Stimulated activated CD8-positive, alpha-beta memory T cell treated with anti-CD3 and anti-CD28 coated beads, Interleukin-2, amount 100 ng/mL, for 48 hours (primary cell): ENCODE measurements at regions not wholly inside any gene's neighbourhood (a gene's known extent, or its start where the extent isn't known, plus 50 kb on each side); places are given as distances from the start of the nearest gene placed in this dataset.
"Not testable (repeated sequence)": the region's sequence is repeated elsewhere in the genome, so short reads cannot be mapped to it uniquely, and the experiment has no call there.

Source experiments
- DNase-seq, 2 donors: peaks; one replicate each; pipeline ENCODE4 v3.0.0-alpha.2; 2020; ENCODE audit warnings: low read depth in 2 of 2

- DNase-seq = no peak
Observed at GRCh38 chr2:207216457-207216856, 50.7 kb upstream of the KLF7 start.

- no peak for DNase-seq
Observed at GRCh38 chr2:207217442-207217841, 51.7 kb upstream of the KLF7 start.

- no peak for DNase-seq
Observed at GRCh38 chr2:207219081-207219630, 53.4 kb upstream of the KLF7 start.

- no peak for DNase-seq
Observed at GRCh38 chr2:207219676-207220501, 54.1 kb upstream of the KLF7 start.

- DNase-seq = no peak
Observed at GRCh38 chr2:207221731-207222130, 56.0 kb upstream of the KLF7 start.

- DNase-seq = no peak
Observed at GRCh38 chr2:207223051-207223450, 57.3 kb upstream of the KLF7 start.

GRCh38 chr2:207224381-207224780 lies 58.6 kb upstream of the KLF7 start:
- DNase-seq = no peak

- peak in 1 of 2 donors; percentile 60 for DNase-seq
Observed at GRCh38 chr2:207224791-207225482, 59.2 kb upstream of the KLF7 start.

- DNase-seq = no peak
Observed at GRCh38 chr2:207225773-207226172, 60.0 kb upstream of the KLF7 start.

GRCh38 chr2:207226243-207226642 lies 60.5 kb upstream of the KLF7 start:
- DNase-seq = no peak

GRCh38 chr2:207226671-207227061 lies 60.9 kb upstream of the KLF7 start:
- DNase-seq = no peak

GRCh38 chr2:207227062-207227748 lies 61.5 kb upstream of the KLF7 start:
- DNase-seq = no peak

GRCh38 chr2:207227749-207228145 lies 62.0 kb upstream of the KLF7 start:
- DNase-seq = no peak

GRCh38 chr2:207228402-207228801 lies 62.7 kb upstream of the KLF7 start:
- DNase-seq = no peak

GRCh38 chr2:207229161-207229560 lies 63.4 kb upstream of the KLF7 start:
- no peak for DNase-seq

- DNase-seq = no peak
Observed at GRCh38 chr2:207230261-207231105, 64.7 kb upstream of the KLF7 start.

GRCh38 chr2:207231106-207231865 lies 65.5 kb upstream of the KLF7 start:
- DNase-seq = no peak

GRCh38 chr2:207231967-207232366 lies 66.2 kb upstream of the KLF7 start:
- no peak for DNase-seq

GRCh38 chr2:207233141-207233540 lies 67.4 kb upstream of the KLF7 start:
- DNase-seq = not testable (repeated sequence)

- DNase-seq = no peak
Observed at GRCh38 chr2:207233731-207234130, 68.0 kb upstream of the KLF7 start.

- DNase-seq = no peak
Observed at GRCh38 chr2:207235621-207236020, 69.9 kb upstream of the KLF7 start.
